ENCODE measurements at regions not wholly inside any gene's neighbourhood (a gene's known extent, or its start where the extent isn't known, plus 50 kb on each side); places are given as distances from the start of the nearest gene placed in this dataset.

GRCh38 chr5:107072440-107072839 lies 598.3 kb downstream of the EFNA5 start:
- TF ChIP-seq GATA2 (IDR thresholded peaks at IDR 0.05; ENCODE audit: low read depth, low read length) (no peak), GATA3 (IDR thresholded peaks at IDR 0.05; ENCODE audit: low read depth, low read length) (no peak)
